ENCODE measurements at regions not wholly inside any gene's neighbourhood (a gene's known extent, or its start where the extent isn't known, plus 50 kb on each side); places are given as distances from the start of the nearest gene placed in this dataset.

DNA sequence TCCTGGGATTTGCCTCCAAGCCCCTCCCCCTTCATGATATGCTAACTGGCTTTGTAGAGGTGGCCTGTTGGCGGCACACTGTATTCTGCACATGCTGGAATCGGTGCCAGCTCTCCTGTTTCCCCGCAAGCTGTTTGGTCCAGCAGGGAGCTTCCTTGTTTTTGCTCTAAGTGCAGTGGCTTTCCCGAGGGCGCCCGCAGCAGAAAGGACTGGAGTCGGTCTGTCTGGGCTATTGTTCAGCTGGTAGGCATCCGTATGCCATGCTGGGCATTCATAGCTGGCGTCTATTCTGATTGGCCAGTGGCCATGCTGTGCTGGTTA, 88.9 kb upstream of the MED13L start:
- no peak for TF ChIP-seq EZH2phosphoT487 (IDR thresholded peaks at IDR 0.05; ENCODE audit: low read depth)
- TF ChIP-seq, protein P1, sequence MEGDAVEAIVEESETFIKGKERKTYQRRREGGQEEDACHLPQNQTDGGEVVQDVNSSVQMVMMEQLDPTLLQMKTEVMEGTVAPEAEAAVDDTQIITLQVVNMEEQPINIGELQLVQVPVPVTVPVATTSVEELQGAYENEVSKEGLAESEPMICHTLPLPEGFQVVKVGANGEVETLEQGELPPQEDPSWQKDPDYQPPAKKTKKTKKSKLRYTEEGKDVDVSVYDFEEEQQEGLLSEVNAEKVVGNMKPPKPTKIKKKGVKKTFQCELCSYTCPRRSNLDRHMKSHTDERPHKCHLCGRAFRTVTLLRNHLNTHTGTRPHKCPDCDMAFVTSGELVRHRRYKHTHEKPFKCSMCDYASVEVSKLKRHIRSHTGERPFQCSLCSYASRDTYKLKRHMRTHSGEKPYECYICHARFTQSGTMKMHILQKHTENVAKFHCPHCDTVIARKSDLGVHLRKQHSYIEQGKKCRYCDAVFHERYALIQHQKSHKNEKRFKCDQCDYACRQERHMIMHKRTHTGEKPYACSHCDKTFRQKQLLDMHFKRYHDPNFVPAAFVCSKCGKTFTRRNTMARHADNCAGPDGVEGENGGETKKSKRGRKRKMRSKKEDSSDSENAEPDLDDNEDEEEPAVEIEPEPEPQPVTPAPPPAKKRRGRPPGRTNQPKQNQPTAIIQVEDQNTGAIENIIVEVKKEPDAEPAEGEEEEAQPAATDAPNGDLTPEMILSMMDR (IDR thresholded peaks at IDR 0.05; ENCODE audit: low read depth, low read length): no peak

All from OCI-LY3 (cell line).